ENCODE measurements at regions not wholly inside any gene's neighbourhood (a gene's known extent, or its start where the extent isn't known, plus 50 kb on each side); places are given as distances from the start of the nearest gene placed in this dataset.

DNA sequence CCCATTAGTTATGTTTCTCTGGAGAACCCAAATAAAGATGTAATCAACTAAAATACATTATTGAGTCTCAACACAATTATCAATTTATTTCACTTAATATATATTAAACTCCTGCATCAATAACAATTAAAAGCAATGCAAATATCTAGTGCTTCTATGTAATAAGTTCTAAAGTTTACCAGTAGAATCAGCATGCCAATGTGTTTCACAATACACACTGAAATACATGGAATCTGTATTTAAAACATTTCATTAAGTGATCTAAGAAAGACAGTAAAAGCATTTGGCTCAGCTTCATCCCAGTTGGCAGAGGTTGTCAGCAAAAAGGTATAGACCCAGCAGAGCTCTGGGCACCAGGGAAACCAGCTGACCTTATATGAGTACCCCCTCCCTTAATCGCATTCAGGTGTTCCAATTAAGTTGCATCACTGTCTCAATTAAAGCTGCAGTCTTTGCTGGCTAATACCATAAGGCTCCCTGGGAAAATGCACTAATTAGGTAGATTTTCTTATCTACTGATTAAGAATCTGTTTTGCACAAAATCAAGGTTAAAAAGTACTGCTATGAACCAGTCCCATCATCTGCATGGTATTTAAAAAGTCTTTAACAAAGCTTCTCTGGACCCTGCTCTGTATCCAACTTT, 63.1 kb downstream of the NIBAN1 start:
- Histone ChIP-seq H3K4me1 (peaks cover 62% of the 10 kb centered on the region), H3K9me3 (no peaks in the 10 kb centered on the region), H3K4me3 (no peak overlapping the region), H3K27me3 (no peaks in the 10 kb centered on the region), H3K36me3 (replicated peaks in 1 of 2; ENCODE audit: insufficient read depth in 1 of 2, low read depth in 2 of 2) (no peaks in the 10 kb centered on the region), H3K27ac (peak overlapping the region in 3 of 4 donors; percentile 3 to 58 (median 53))
- TF ChIP-seq, protein P1, sequence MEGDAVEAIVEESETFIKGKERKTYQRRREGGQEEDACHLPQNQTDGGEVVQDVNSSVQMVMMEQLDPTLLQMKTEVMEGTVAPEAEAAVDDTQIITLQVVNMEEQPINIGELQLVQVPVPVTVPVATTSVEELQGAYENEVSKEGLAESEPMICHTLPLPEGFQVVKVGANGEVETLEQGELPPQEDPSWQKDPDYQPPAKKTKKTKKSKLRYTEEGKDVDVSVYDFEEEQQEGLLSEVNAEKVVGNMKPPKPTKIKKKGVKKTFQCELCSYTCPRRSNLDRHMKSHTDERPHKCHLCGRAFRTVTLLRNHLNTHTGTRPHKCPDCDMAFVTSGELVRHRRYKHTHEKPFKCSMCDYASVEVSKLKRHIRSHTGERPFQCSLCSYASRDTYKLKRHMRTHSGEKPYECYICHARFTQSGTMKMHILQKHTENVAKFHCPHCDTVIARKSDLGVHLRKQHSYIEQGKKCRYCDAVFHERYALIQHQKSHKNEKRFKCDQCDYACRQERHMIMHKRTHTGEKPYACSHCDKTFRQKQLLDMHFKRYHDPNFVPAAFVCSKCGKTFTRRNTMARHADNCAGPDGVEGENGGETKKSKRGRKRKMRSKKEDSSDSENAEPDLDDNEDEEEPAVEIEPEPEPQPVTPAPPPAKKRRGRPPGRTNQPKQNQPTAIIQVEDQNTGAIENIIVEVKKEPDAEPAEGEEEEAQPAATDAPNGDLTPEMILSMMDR (IDR thresholded peaks at IDR 0.05): no peak
- no peak for TF ChIP-seq POLR2A (IDR thresholded peaks at IDR 0.05)
- intact Hi-C loops (cut with DNase I): no loop called here
- no peak for DNase-seq
- WGBS, 2 donors: 40 to 58% methylated on average over 1 of the region's 1 CpG
- ATAC-seq: no peak

DNA sequence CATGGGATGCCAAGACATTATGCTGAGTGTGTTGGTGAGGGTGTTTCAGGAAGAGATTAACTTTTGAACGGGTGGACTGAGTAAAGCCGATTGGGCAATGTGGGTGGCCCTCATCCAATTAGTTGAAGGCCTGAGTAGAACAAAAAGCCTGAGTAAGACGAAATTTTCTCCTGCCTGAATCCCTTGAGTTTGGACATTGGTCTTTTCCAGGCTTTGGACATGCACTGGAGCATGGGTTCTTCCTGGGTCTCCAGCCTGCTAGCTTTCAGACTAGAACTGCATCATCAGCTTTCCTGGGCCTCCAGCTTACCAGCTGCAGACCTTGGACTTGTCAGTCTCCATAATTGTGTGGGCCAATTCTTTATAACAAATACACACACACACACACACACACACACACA, 63.6 kb downstream of the NIBAN1 start:
- H3K4me3 ChIP-seq: no peak overlapping the region
- no peaks in the 10 kb centered on the region for H3K9me3 ChIP-seq
- H3K27me3 ChIP-seq: no peaks in the 10 kb centered on the region
- peak overlapping the region in 3 of 4 donors; percentile 3 to 58 (median 53) for H3K27ac ChIP-seq
- no peaks in the 10 kb centered on the region for H3K36me3 ChIP-seq (replicated peaks in 1 of 2; ENCODE audit: insufficient read depth in 1 of 2, low read depth in 2 of 2)
- ATAC-seq (peak; percentile 65), DNase-seq (peak; percentile 64 to 83 (median 76))
- TF ChIP-seq, protein P1 (IDR thresholded peaks at IDR 0.05): no peak
- peaks cover 62% of the 10 kb centered on the region for H3K4me1 ChIP-seq
- 39 to 43% methylated on average over 3 of the region's 3 CpGs for WGBS, 2 donors
- intact Hi-C loops (cut with DNase I): no loop called here

DNA sequence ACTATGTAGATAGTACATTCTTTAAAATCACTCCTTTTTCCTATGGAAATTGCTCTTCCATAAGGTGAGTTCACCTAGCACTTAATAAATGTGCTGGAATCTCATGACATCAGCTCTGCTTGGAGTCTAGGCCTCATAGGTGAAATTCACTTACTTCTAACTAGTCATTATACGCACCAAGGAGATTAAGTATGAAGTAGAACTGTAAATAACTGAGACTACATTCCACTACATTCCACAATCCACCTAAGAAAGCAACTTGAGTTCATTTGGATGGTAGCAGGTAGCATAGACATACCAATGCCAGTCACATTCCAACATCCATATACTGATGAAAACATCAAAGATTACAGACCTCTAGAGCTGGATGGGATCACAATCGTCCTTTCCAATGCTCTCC, 64.3 kb downstream of the NIBAN1 start:
- 55 to 57% methylated on average over 2 of the region's 2 CpGs for WGBS, 2 donors
- ATAC-seq (no peak), DNase-seq (no peak)
- Histone ChIP-seq H3K4me1 (peaks cover 62% of the 10 kb centered on the region), H3K9me3 (no peaks in the 10 kb centered on the region), H3K36me3 (replicated peaks in 1 of 2; ENCODE audit: insufficient read depth in 1 of 2, low read depth in 2 of 2) (no peaks in the 10 kb centered on the region), H3K4me3 (no peak overlapping the region), H3K27ac (peak overlapping the region in 2 of 4 donors; percentile 4 to 53), H3K27me3 (no peaks in the 10 kb centered on the region)
- intact Hi-C loops (cut with DNase I): no loop called here
- TF ChIP-seq POLR2A (IDR thresholded peaks at IDR 0.05): no peak
- TF ChIP-seq, protein P1 (IDR thresholded peaks at IDR 0.05): no peak

DNA sequence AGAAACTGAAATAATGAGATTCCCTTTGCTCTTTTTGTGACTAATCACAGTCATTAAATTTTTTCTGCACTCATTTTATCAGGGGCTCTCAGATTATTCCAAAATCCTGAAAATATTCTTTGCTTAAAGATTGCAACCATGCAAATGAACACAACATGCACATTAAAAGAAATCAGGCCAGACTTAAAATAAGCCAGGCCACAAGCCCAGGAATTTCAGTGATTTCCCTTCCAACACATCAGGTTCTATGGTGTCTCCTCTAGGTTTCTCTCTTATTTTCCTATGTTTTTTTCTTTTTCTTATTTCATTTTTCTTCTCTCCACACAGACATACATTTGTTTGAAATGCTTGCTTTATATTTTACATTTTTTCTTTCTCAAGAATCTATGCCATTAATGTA, 65.3 kb downstream of the NIBAN1 start:
- no peak for ATAC-seq
- H3K27me3 ChIP-seq: no peaks in the 10 kb centered on the region
- H3K36me3 ChIP-seq (replicated peaks in 1 of 2; ENCODE audit: insufficient read depth in 1 of 2, low read depth in 2 of 2): no peaks in the 10 kb centered on the region
- H3K4me3 ChIP-seq: no peak overlapping the region
- TF ChIP-seq, protein P1 (IDR thresholded peaks at IDR 0.05): no peak
- TF ChIP-seq POLR2A (IDR thresholded peaks at IDR 0.05): no peak
- intact Hi-C loops (cut with DNase I): no loop called here
- no peak for DNase-seq
- peaks cover 72% of the 10 kb centered on the region for H3K4me1 ChIP-seq
- no peaks in the 10 kb centered on the region for H3K9me3 ChIP-seq
- peak overlapping the region in 1 of 4 donors; percentile 20 for H3K27ac ChIP-seq

DNA sequence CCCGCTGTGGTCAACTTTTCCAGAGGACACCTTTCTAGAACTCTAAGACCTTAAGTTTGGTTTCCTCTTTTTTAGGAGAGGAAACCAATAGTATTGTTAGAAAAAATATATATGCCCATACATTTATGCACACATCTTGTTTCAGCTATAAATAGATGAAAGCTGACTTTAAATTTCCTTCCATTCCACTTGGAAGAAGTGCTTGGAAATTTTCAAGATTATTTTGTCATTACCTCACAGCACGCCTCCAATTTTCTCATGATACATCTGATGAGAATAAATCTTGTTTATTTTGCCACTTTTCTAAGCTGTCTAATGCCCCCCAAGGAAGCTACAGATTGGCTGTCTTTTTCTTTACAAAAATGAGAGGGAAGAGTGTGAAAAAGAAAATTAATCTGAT, 65.8 kb downstream of the NIBAN1 start:
- TF ChIP-seq, protein P1 (IDR thresholded peaks at IDR 0.05): no peak
- no peak for TF ChIP-seq POLR2A (IDR thresholded peaks at IDR 0.05)
- no peaks in the 10 kb centered on the region for H3K27me3 ChIP-seq

More for the DNA sequence above, 65.8 kb downstream of the NIBAN1 start:
- Histone ChIP-seq H3K9me3 (no peaks in the 10 kb centered on the region), H3K27ac (no peak overlapping the region), H3K4me1 (peaks cover 77% of the 10 kb centered on the region), H3K4me3 (no peak overlapping the region), H3K36me3 (replicated peaks in 1 of 2; ENCODE audit: insufficient read depth in 1 of 2, low read depth in 2 of 2) (no peaks in the 10 kb centered on the region)
- ATAC-seq: no peak
- intact Hi-C loops (cut with DNase I): no loop called here
- 70 to 72% methylated on average over 2 of the region's 2 CpGs for WGBS, 2 donors
- no peak for DNase-seq
